ENCODE measurements at regions not wholly inside any gene's neighbourhood (a gene's known extent, or its start where the extent isn't known, plus 50 kb on each side); places are given as distances from the start of the nearest gene placed in this dataset.
"Not testable (repeated sequence)": the region's sequence is repeated elsewhere in the genome, so short reads cannot be mapped to it uniquely, and the experiment has no call there.

- WGBS (ENCODE audit: insufficient coverage): 15% methylated on average over 58 of the region's 58 CpGs
- DNase-seq: peak in 1 of 2 donors; percentile 44
- peaks cover 13% of the 10 kb centered on the region for H3K4me1 ChIP-seq (ENCODE audit: control insufficient read depth, insufficient read depth, low read length)
- intact Hi-C loops (cut with micrococcal nuclease): no loop called here
- peaks cover 29% of the 10 kb centered on the region for H3K27me3 ChIP-seq (ENCODE audit: control insufficient read depth, insufficient read depth, low read length)
- H3K36me3 Mint-ChIP-seq: no peaks in the 10 kb centered on the region
- peaks cover 5 to 14% of the 10 kb centered on the region in 2 donors for H3K4me1 Mint-ChIP-seq
- no peaks in the 10 kb centered on the region for H3K9me3 ChIP-seq (ENCODE audit: control insufficient read depth, insufficient read depth, low read length)
- no peaks in the 10 kb centered on the region for H3K9me3 Mint-ChIP-seq
- no peak overlapping the region for H3K27ac Mint-ChIP-seq
- no peak for TF ChIP-seq CTCF (IDR thresholded peaks at IDR 0.05)
- peak overlapping the region; percentile 21 for H3K4me3 ChIP-seq (ENCODE audit: low read length)
- ATAC-seq: peak in 2 of 3 donors; percentile 31 to 46
- no peak overlapping the region for H3K27ac ChIP-seq (ENCODE audit: low read length)
- peaks cover 53 to 62% of the 10 kb centered on the region in 2 donors for H3K27me3 Mint-ChIP-seq (ENCODE audit: low read depth in 2 of 2)
- H3K36me3 ChIP-seq (ENCODE audit: control insufficient read depth, insufficient read depth, low read length): no peaks in the 10 kb centered on the region
- peak overlapping the region; percentile 47 for H3K4me3 Mint-ChIP-seq
Measured at GRCh38 chr1:147072482-147073432, 99.5 kb downstream of the PRKAB2 start.

- H3K4me1 ChIP-seq (ENCODE audit: control insufficient read depth, insufficient read depth, low read length): peaks cover 13% of the 10 kb centered on the region
- DNase-seq: no peak
- intact Hi-C loops (cut with micrococcal nuclease): no loop called here
- no peaks in the 10 kb centered on the region for H3K9me3 ChIP-seq (ENCODE audit: control insufficient read depth, insufficient read depth, low read length)
- H3K36me3 ChIP-seq (ENCODE audit: control insufficient read depth, insufficient read depth, low read length): no peaks in the 10 kb centered on the region
- no peak overlapping the region for H3K4me3 ChIP-seq (ENCODE audit: low read length)
- Mint-ChIP-seq H3K9me3 (no peaks in the 10 kb centered on the region), H3K27ac (no peak overlapping the region), H3K27me3 (ENCODE audit: low read depth in 2 of 2) (peaks cover 53 to 67% of the 10 kb centered on the region in 2 donors), H3K4me1 (peaks cover 5 to 14% of the 10 kb centered on the region in 2 donors), H3K4me3 (no peak overlapping the region), H3K36me3 (no peaks in the 10 kb centered on the region)
- 100% methylated on average over 1 of the region's 1 CpG for WGBS (ENCODE audit: insufficient coverage)
- no peak overlapping the region for H3K27ac ChIP-seq (ENCODE audit: low read length)
- ATAC-seq: no peak
- TF ChIP-seq CTCF (IDR thresholded peaks at IDR 0.05): no peak
- H3K27me3 ChIP-seq (ENCODE audit: control insufficient read depth, insufficient read depth, low read length): peaks cover 29% of the 10 kb centered on the region
Measured at GRCh38 chr1:147071142-147071541, 101.1 kb downstream of the PRKAB2 start.

- Histone ChIP-seq H3K4me3 (ENCODE audit: low read length) (no peak overlapping the region), H3K4me1 (ENCODE audit: control insufficient read depth, insufficient read depth, low read length) (no peaks in the 10 kb centered on the region), H3K27me3 (ENCODE audit: control insufficient read depth, insufficient read depth, low read length) (no peaks in the 10 kb centered on the region), H3K9me3 (ENCODE audit: control insufficient read depth, insufficient read depth, low read length) (no peaks in the 10 kb centered on the region), H3K36me3 (ENCODE audit: control insufficient read depth, insufficient read depth, low read length) (no peaks in the 10 kb centered on the region), H3K27ac (ENCODE audit: low read length) (no peak overlapping the region)
- no peaks in the 10 kb centered on the region for H3K4me1 Mint-ChIP-seq
- peaks cover 20 to 24% of the 10 kb centered on the region in 2 donors for H3K27me3 Mint-ChIP-seq (ENCODE audit: low read depth in 2 of 2)
- no peak for DNase-seq
- TF ChIP-seq CTCF (IDR thresholded peaks at IDR 0.05): no peak
- no peaks in the 10 kb centered on the region for H3K36me3 Mint-ChIP-seq
- intact Hi-C loops (cut with micrococcal nuclease): no loop called here
- WGBS (ENCODE audit: insufficient coverage): 40% methylated on average over 1 of the region's 2 CpGs
- H3K4me3 Mint-ChIP-seq: no peak overlapping the region
- H3K27ac Mint-ChIP-seq: no peak overlapping the region
- no peak for ATAC-seq
- no peaks in the 10 kb centered on the region for H3K9me3 Mint-ChIP-seq
Measured at GRCh38 chr1:147062956-147063355, 109.3 kb downstream of the PRKAB2 start.

GRCh38 chr1:147061880-147062279 lies 110.4 kb downstream of the PRKAB2 start:
- WGBS (ENCODE audit: insufficient coverage): 93% methylated on average over 21 of the region's 21 CpGs
- peaks cover 25% of the 10 kb centered on the region in 2 donors for H3K27me3 Mint-ChIP-seq (ENCODE audit: low read depth in 2 of 2)
- ATAC-seq; H3K9me3 Mint-ChIP-seq; intact Hi-C loops (cut with micrococcal nuclease); H3K4me1 ChIP-seq (ENCODE audit: control insufficient read depth, insufficient read depth, low read length); H3K36me3 Mint-ChIP-seq; H3K4me3 ChIP-seq (ENCODE audit: low read length); DNase-seq; H3K27ac ChIP-seq (ENCODE audit: low read length); H3K9me3 ChIP-seq (ENCODE audit: control insufficient read depth, insufficient read depth, low read length); H3K36me3 ChIP-seq (ENCODE audit: control insufficient read depth, insufficient read depth, low read length); H3K4me3 Mint-ChIP-seq; H3K27me3 ChIP-seq (ENCODE audit: control insufficient read depth, insufficient read depth, low read length); H3K4me1 Mint-ChIP-seq; H3K27ac Mint-ChIP-seq: not testable (repeated sequence)

Data from natural killer cell (primary cell).